Panc1 (cell line): ENCODE measurements at regions not wholly inside any gene's neighbourhood (a gene's known extent, or its start where the extent isn't known, plus 50 kb on each side); places are given as distances from the start of the nearest gene placed in this dataset.

Experiments
- ATAC-seq: fragments of 200-7000 bp; cut with Tn5 transposase; 2 replicates; pipeline ENCODE4 v1.9.1; 2020; ENCODE audit warnings: mild to moderate bottlenecking, moderate library complexity
- BruUV-seq: library from RNA; stranded (reverse); fragments of 400-500 nt; replicated peaks from 2 replicates; lab custom pipeline; 2021; lab: Mats Ljungman, UMichigan
- CTCF ChIA-PET: fragments of 300-600 bp; sonication (Branson Sonifier 250); formaldehyde crosslinking; loops from one replicate; lab custom pipeline; 2022; ENCODE audit warnings: antibody characterized with exemption; lab: Charles Lee
- POLR2A ChIA-PET: fragments of 300-600 bp; sonication (Branson Sonifier 250); formaldehyde crosslinking; loops from one replicate; lab custom pipeline; 2022; ENCODE audit warnings: antibody characterized with exemption; lab: Charles Lee
- DNase-seq: peaks from one replicate; pipeline ENCODE4 v3.0.0-alpha.2; 2010; ENCODE audit warnings: low read depth, low spot score
- H3K27ac ChIP-seq: 2 replicates; pipeline ENCODE4 v1.5.1; 2011; ENCODE audit warnings: mild to moderate bottlenecking, low read length, inconsistent platforms
- H3K27me3 ChIP-seq: fragments of 200-500 bp; sonication (Bioruptor generic); 2 replicates; pipeline ENCODE4 v1.6.0; 2014; ENCODE audit warnings: low read length, inconsistent platforms; ENCODE audit not compliant: control insufficient read depth, insufficient read depth
- H3K36me3 ChIP-seq: fragments of 200-500 bp; sonication (Bioruptor generic); 2 replicates; pipeline ENCODE4 v1.5.1; 2014; ENCODE audit warnings: inconsistent platforms, mild to moderate bottlenecking, low read length, moderate library complexity; ENCODE audit not compliant: control insufficient read depth, insufficient read depth
- H3K4me1 ChIP-seq: 2 replicates; pipeline ENCODE4 v1.5.1; 2011; ENCODE audit warnings: inconsistent platforms, mild to moderate bottlenecking, low read length, moderate library complexity; ENCODE audit not compliant: control insufficient read depth, insufficient read depth
- H3K4me3 ChIP-seq, 2 experiments: 2 replicates each; pipeline ENCODE4 v1.5.1; 2011 to 2012; ENCODE audit warnings: low read depth in 2 of 2, low read length in 2 of 2, mild to moderate bottlenecking in 2 of 2, inconsistent platforms in 1 of 2, moderate library complexity in 1 of 2
- H3K9me3 ChIP-seq: fragments of 200-500 bp; sonication (Bioruptor generic); 2 replicates; pipeline ENCODE4 v1.5.1; 2014; ENCODE audit warnings: low read depth, mild to moderate bottlenecking, inconsistent platforms, low read length, moderate library complexity; ENCODE audit not compliant: control insufficient read depth, insufficient read depth
- CTCF ChIP-seq: fragments of 450-650 bp; IDR thresholded peaks from 2 replicates; pipeline ENCODE4 v1.5.1; 2017; ENCODE audit warnings: mild to moderate bottlenecking
- POLR2AphosphoS5 ChIP-seq: IDR thresholded peaks from 2 replicates; pipeline ENCODE4 v1.6.1; 2012; ENCODE audit warnings: mild to moderate bottlenecking, low read depth, low read length, moderate library complexity
- SIN3A ChIP-seq: IDR thresholded peaks from 2 replicates; pipeline ENCODE4 v1.6.1; 2012; ENCODE audit warnings: low read depth, mild to moderate bottlenecking, low read length, moderate library complexity, borderline replicate concordance; ENCODE audit not compliant: insufficient read depth
- TCF7L2 ChIP-seq: IDR thresholded peaks from 2 replicates; pipeline ENCODE4 v1.6.1; 2011; ENCODE audit warnings: mild to moderate bottlenecking, low read depth, low read length, inconsistent platforms
- in situ Hi-C: cut with HindIII; loops from 2 replicates; pipeline ENCODE4 v1.10.0; 2016; ENCODE audit warnings: low sequenced_read_pairs, low pct_unique_long_range_greater_than_20kb
- intact Hi-C: fragments of 100-400 bp; cut with micrococcal nuclease; formaldehyde crosslinking; loops from one replicate; pipeline ENCODE4 v1.10.0; 2022; ENCODE audit not compliant: unreplicated experiment
- TF ChIP-seq, protein P1 (sequence below), 2 experiments: IDR thresholded peaks; 2 replicates each; pipeline ENCODE4 v1.6.1; 2011 to 2012; ENCODE audit warnings: low read depth in 2 of 2, control low read depth in 1 of 2, low read length in 1 of 2, mild to moderate bottlenecking in 1 of 2, moderate library complexity in 1 of 2; ENCODE audit not compliant: insufficient read depth in 1 of 2

DNA sequence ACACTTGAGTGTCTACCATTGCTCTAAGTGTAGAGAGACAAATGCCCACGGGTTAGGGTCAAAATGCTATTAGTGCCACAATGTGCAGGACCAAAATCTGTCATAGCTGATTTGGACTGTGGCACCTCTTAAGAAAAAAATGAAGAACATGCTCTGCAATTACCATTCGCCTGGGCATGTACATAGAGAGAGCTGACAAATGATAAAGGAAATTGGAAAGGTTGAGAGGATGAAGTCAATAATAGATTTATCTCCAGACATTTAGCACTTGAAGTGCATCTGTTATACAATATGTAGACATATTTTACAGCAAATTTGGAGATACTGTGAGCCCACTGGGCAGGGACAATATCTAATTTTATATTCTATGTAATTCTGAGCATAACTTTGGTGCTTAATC is 804.4 kb downstream of the SATB2 start:
- H3K4me3 ChIP-seq = no peak overlapping the region
- POLR2A ChIA-PET = no interaction called here
- no peak for TF ChIP-seq CTCF
- TF ChIP-seq, protein P1, sequence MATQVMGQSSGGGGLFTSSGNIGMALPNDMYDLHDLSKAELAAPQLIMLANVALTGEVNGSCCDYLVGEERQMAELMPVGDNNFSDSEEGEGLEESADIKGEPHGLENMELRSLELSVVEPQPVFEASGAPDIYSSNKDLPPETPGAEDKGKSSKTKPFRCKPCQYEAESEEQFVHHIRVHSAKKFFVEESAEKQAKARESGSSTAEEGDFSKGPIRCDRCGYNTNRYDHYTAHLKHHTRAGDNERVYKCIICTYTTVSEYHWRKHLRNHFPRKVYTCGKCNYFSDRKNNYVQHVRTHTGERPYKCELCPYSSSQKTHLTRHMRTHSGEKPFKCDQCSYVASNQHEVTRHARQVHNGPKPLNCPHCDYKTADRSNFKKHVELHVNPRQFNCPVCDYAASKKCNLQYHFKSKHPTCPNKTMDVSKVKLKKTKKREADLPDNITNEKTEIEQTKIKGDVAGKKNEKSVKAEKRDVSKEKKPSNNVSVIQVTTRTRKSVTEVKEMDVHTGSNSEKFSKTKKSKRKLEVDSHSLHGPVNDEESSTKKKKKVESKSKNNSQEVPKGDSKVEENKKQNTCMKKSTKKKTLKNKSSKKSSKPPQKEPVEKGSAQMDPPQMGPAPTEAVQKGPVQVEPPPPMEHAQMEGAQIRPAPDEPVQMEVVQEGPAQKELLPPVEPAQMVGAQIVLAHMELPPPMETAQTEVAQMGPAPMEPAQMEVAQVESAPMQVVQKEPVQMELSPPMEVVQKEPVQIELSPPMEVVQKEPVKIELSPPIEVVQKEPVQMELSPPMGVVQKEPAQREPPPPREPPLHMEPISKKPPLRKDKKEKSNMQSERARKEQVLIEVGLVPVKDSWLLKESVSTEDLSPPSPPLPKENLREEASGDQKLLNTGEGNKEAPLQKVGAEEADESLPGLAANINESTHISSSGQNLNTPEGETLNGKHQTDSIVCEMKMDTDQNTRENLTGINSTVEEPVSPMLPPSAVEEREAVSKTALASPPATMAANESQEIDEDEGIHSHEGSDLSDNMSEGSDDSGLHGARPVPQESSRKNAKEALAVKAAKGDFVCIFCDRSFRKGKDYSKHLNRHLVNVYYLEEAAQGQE (IDR thresholded peaks at IDR 0.05; ENCODE audit: insufficient read depth in 1 of 2, low read depth in 2 of 2, low read length in 1 of 2) = no peak
- no peak for TF ChIP-seq POLR2AphosphoS5
- no peak for TF ChIP-seq TCF7L2
- TF ChIP-seq SIN3A = no peak
- in situ Hi-C loops (no loop called here), intact Hi-C loops (loop anchor here (10.0 kb wide), 1 partner anchor 339 kb away; no protein-coding TSS in a partner anchor)
- no peaks in the 10 kb centered on the region for H3K4me1 ChIP-seq
- ATAC-seq (no peak), DNase-seq (no peak)
- BruUV-seq = no TSS peak
- H3K27me3 ChIP-seq = no peaks in the 10 kb centered on the region; the same call in 1 of the 2 replicates
- CTCF ChIA-PET = no interaction called here
- no peak overlapping the region for H3K27ac ChIP-seq
- no peaks in the 10 kb centered on the region for H3K9me3 ChIP-seq
- H3K36me3 ChIP-seq = no peaks in the 10 kb centered on the region

DNA sequence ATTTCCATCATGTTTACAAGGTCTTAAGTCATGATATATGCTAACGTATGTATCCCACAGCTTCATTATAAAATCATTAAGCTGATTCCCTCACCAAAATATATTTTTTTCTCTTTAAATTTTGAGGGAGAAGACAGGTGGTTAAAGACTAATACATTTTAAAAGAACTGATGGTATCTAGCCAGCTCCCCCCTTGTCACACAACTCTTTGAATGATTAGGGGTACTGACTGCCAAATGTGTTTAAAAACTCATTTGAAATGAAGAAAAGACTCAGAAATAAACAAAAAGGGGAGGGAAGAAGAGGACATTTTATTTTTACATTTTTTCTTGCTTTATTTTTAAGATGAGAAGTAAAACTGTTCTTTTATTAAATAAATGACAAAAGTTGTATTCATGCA is 805.3 kb downstream of the SATB2 start:
- CTCF ChIA-PET = no interaction called here
- POLR2A ChIA-PET = no interaction called here
- Histone ChIP-seq H3K36me3 (no peaks in the 10 kb centered on the region), H3K27me3 (no peaks in the 10 kb centered on the region; the same call in 1 of the 2 replicates), H3K9me3 (no peaks in the 10 kb centered on the region), H3K4me1 (no peaks in the 10 kb centered on the region), H3K27ac (no peak overlapping the region), H3K4me3 (no peak overlapping the region)
- ATAC-seq (no peak), DNase-seq (no peak)
- intact Hi-C loops = loop anchor here (10.0 kb wide), 1 partner anchor 338 kb away; no protein-coding TSS in a partner anchor
- TF ChIP-seq SIN3A = no peak
- TF ChIP-seq, protein P1 (IDR thresholded peaks at IDR 0.05; ENCODE audit: insufficient read depth in 1 of 2, low read depth in 2 of 2, low read length in 1 of 2) = no peak
- TF ChIP-seq TCF7L2 = no peak
- no peak for TF ChIP-seq CTCF
- no peak for TF ChIP-seq POLR2AphosphoS5
- in situ Hi-C loops = no loop called here
- no TSS peak for BruUV-seq
